Aorta (tissue), 5 donors: ENCODE measurements at regions not wholly inside any gene's neighbourhood (a gene's known extent, or its start where the extent isn't known, plus 50 kb on each side); places are given as distances from the start of the nearest gene placed in this dataset.
"Not testable (repeated sequence)": the region's sequence is repeated elsewhere in the genome, so short reads cannot be mapped to it uniquely, and the experiment has no call there.

Experiments used
- ATAC-seq: fragments of 200-7000 bp; cut with Tn5 transposase; one replicate; pipeline ENCODE4 v1.9.1; 2022; ENCODE audit warnings: moderate library complexity; ENCODE audit not compliant: low FRiP score
- DNase-seq, 2 donors: peaks; one replicate each; pipeline ENCODE4 v3.0.0-alpha.2; 2020
- H3K27ac ChIP-seq, 2 donors: one replicate each; pipeline ENCODE4 v1.5.1; 2013; ENCODE audit warnings: low read length in 2 of 2, mild to moderate bottlenecking in 2 of 2, moderate library complexity in 2 of 2, control low read depth in 1 of 2, inconsistent platforms in 1 of 2, low read depth in 1 of 2
- H3K27me3 ChIP-seq, 2 donors: one replicate each; pipeline ENCODE4 v1.6.1; 2013; ENCODE audit warnings: control low read depth in 1 of 2, low read length in 1 of 2, mild to moderate bottlenecking in 1 of 2, moderate library complexity in 1 of 2; ENCODE audit not compliant: insufficient read depth in 2 of 2, control insufficient read depth in 1 of 2
- H3K36me3 ChIP-seq, 2 donors: one replicate each; pipeline ENCODE4 v1.6.1; 2013; ENCODE audit warnings: control low read depth in 1 of 2, low read length in 1 of 2, mild to moderate bottlenecking in 1 of 2; ENCODE audit not compliant: insufficient read depth in 2 of 2, control insufficient read depth in 1 of 2
- H3K4me1 ChIP-seq, 2 donors: one replicate each; pipeline ENCODE4 v1.6.1; 2013; ENCODE audit warnings: low read length in 2 of 2, control low read depth in 1 of 2, mild to moderate bottlenecking in 1 of 2, moderate library complexity in 1 of 2; ENCODE audit not compliant: insufficient read depth in 2 of 2, control insufficient read depth in 1 of 2
- H3K4me3 ChIP-seq, 2 donors: one replicate each; pipeline ENCODE4 v1.5.1; 2013; ENCODE audit warnings: low read length in 2 of 2, control low read depth in 1 of 2, mild to moderate bottlenecking in 1 of 2
- H3K9me3 ChIP-seq: one replicate; pipeline ENCODE4 v1.6.1; 2013; ENCODE audit warnings: mild to moderate bottlenecking, low read length; ENCODE audit not compliant: control insufficient read depth
- WGBS, 2 donors: extraction: QIAGEN DNeasy Blood & Tissue Kit; methylation state at CpG; one replicate each; pipeline ENCODE4 v1.1.7; 2013; 5-methylcytosine and 5-hydroxymethylcytosine counted together
- intact Hi-C, 2 donors: fragments of 100-400 bp; cut with DNase I; formaldehyde crosslinking; loops; one replicate each; pipeline versions ENCODE4 v1.14.2 to v1.15.0; 2022
- donor health status: healthy with polysubstance abuse.
- donor health status: Bipolar disorder and iron deficiency.
- donor health status: DM: no; HTN: no; CAD: no.
- donor health status: DM: no; HTN: no; CAD: no.
- donor health status: DM: yes; HTN: yes; CAD: no.

- Histone ChIP-seq H3K27me3 (no peaks in the 10 kb centered on the region), H3K9me3 (peaks cover 1% of the 10 kb centered on the region), H3K4me3 (no peak overlapping the region), H3K27ac (no peak overlapping the region), H3K36me3 (no peaks in the 10 kb centered on the region), H3K4me1 (no peaks in the 10 kb centered on the region)
- DNase-seq (no peak), ATAC-seq (no peak)
- WGBS, 2 donors: 66 to 70% methylated on average over 2 of the region's 2 CpGs
- intact Hi-C loops: no loop called here
Measured at GRCh38 chr2:4915357-4915756, 776.8 kb upstream of the SOX11 start.

- H3K4me1 ChIP-seq: no peaks in the 10 kb centered on the region
- intact Hi-C loops: no loop called here
- no peak overlapping the region for H3K4me3 ChIP-seq
- H3K9me3 ChIP-seq: no peaks in the 10 kb centered on the region
- WGBS, 2 donors: 45 to 47% methylated on average over 2 of the region's 2 CpGs
- DNase-seq (no peak), ATAC-seq (no peak)
- no peaks in the 10 kb centered on the region for H3K36me3 ChIP-seq
- no peak overlapping the region for H3K27ac ChIP-seq
- H3K27me3 ChIP-seq: no peaks in the 10 kb centered on the region
Measured at GRCh38 chr2:4916094-4916493, 776.1 kb upstream of the SOX11 start.

GRCh38 chr2:4930704-4931103, 761.5 kb upstream of the SOX11 start:
- no peak overlapping the region for H3K27ac ChIP-seq
- DNase-seq (no peak), ATAC-seq (no peak)
- intact Hi-C loops: no loop called here
- no peaks in the 10 kb centered on the region for H3K4me1 ChIP-seq
- no peaks in the 10 kb centered on the region for H3K27me3 ChIP-seq
- WGBS, 2 donors: 85 to 90% methylated on average over 5 of the region's 5 CpGs
- no peak overlapping the region for H3K4me3 ChIP-seq
- H3K36me3 ChIP-seq: no peaks in the 10 kb centered on the region
- no peaks in the 10 kb centered on the region for H3K9me3 ChIP-seq

- WGBS, 2 donors: 81 to 82% methylated on average over 6 of the region's 6 CpGs
- no peak for DNase-seq
- H3K9me3 ChIP-seq: no peaks in the 10 kb centered on the region
- H3K27ac ChIP-seq: no peak overlapping the region
- H3K36me3 ChIP-seq: no peaks in the 10 kb centered on the region
- H3K4me3 ChIP-seq: no peak overlapping the region
- no peaks in the 10 kb centered on the region for H3K27me3 ChIP-seq
- ATAC-seq: no peak
- H3K4me1 ChIP-seq: no peaks in the 10 kb centered on the region
- intact Hi-C loops: no loop called here
Measured at GRCh38 chr2:4931721-4932365, 760.3 kb upstream of the SOX11 start.

- 93 to 98% methylated on average over 29 to 35 of the region's 35 CpGs for WGBS, 2 donors
- intact Hi-C loops: not testable (repeated sequence)
Measured at GRCh38 chr2:4935291-4935690, 756.9 kb upstream of the SOX11 start.

GRCh38 chr2:4937550-4937949, 754.6 kb upstream of the SOX11 start:
- DNase-seq: no peak
- intact Hi-C loops: no loop called here
- ATAC-seq: no peak
- Histone ChIP-seq H3K36me3 (no peaks in the 10 kb centered on the region), H3K27me3 (no peaks in the 10 kb centered on the region), H3K27ac (no peak overlapping the region), H3K4me1 (no peaks in the 10 kb centered on the region), H3K9me3 (no peaks in the 10 kb centered on the region), H3K4me3 (no peak overlapping the region)
- 40 to 43% methylated on average over 3 of the region's 3 CpGs for WGBS, 2 donors

More at GRCh38 chr2:4935291-4935690, 756.9 kb upstream of the SOX11 start:
- not testable (repeated sequence) for H3K27me3 ChIP-seq, H3K9me3 ChIP-seq, H3K4me1 ChIP-seq, H3K4me3 ChIP-seq, H3K36me3 ChIP-seq, H3K27ac ChIP-seq, ATAC-seq, DNase-seq

- no peak overlapping the region for H3K27ac ChIP-seq
- H3K9me3 ChIP-seq: no peaks in the 10 kb centered on the region
- DNase-seq: no peak
- H3K4me1 ChIP-seq: no peaks in the 10 kb centered on the region
- no peak overlapping the region for H3K4me3 ChIP-seq
- ATAC-seq: no peak
- intact Hi-C loops: no loop called here
- H3K27me3 ChIP-seq: no peaks in the 10 kb centered on the region
- H3K36me3 ChIP-seq: no peaks in the 10 kb centered on the region
- 81 to 95% methylated on average over 6 of the region's 6 CpGs for WGBS, 2 donors
Measured at GRCh38 chr2:4938206-4938605, 754.0 kb upstream of the SOX11 start.

GRCh38 chr2:4942441-4942840, 749.7 kb upstream of the SOX11 start:
- ATAC-seq (no peak), DNase-seq (no peak)
- no peaks in the 10 kb centered on the region for H3K27me3 ChIP-seq
- H3K4me1 ChIP-seq: no peaks in the 10 kb centered on the region
- no peak overlapping the region for H3K4me3 ChIP-seq
- H3K9me3 ChIP-seq: no peaks in the 10 kb centered on the region
- 64 to 69% methylated on average over 4 of the region's 4 CpGs for WGBS, 2 donors
- H3K36me3 ChIP-seq: no peaks in the 10 kb centered on the region
- H3K27ac ChIP-seq: no peak overlapping the region
- intact Hi-C loops: no loop called here

- H3K9me3 ChIP-seq: no peaks in the 10 kb centered on the region
- DNase-seq: no peak
- no peaks in the 10 kb centered on the region for H3K27me3 ChIP-seq
- no peak overlapping the region for H3K4me3 ChIP-seq
- no peak overlapping the region for H3K27ac ChIP-seq
- H3K4me1 ChIP-seq: no peaks in the 10 kb centered on the region
- no peaks in the 10 kb centered on the region for H3K36me3 ChIP-seq
- no peak for ATAC-seq
- intact Hi-C loops: no loop called here
- WGBS, 2 donors: 71 to 72% methylated on average over 2 of the region's 2 CpGs
Measured at GRCh38 chr2:4947911-4948310, 744.3 kb upstream of the SOX11 start.
